Activated CD4-positive, CD25-positive, alpha-beta regulatory T cell treated with anti-CD3 and anti-CD28 coated beads, Interleukin-2, amount 50 U/mL, for 16 hours (primary cell): ENCODE measurements at regions not wholly inside any gene's neighbourhood (a gene's known extent, or its start where the extent isn't known, plus 50 kb on each side); places are given as distances from the start of the nearest gene placed in this dataset.
"Not testable (repeated sequence)": the region's sequence is repeated elsewhere in the genome, so short reads cannot be mapped to it uniquely, and the experiment has no call there.

Experiments
- DNase-seq: peaks from one replicate; pipeline ENCODE4 v3.0.0-alpha.2; 2020; ENCODE audit warnings: low read depth, low spot score

- DNase-seq: no peak
Measured at GRCh38 chr1:199780948-199781670, 246.4 kb upstream of the NR5A2 start.

GRCh38 chr1:199784138-199784895 is 243.2 kb upstream of the NR5A2 start:
- DNase-seq: no peak

- DNase-seq: no peak
Measured at GRCh38 chr1:199786695-199787094, 240.8 kb upstream of the NR5A2 start.

GRCh38 chr1:199789141-199789540 is 238.4 kb upstream of the NR5A2 start:
- DNase-seq: no peak

- no peak for DNase-seq
Measured at GRCh38 chr1:199791495-199791894, 236.0 kb upstream of the NR5A2 start.

GRCh38 chr1:199792874-199793273 is 234.6 kb upstream of the NR5A2 start:
- DNase-seq: no peak

GRCh38 chr1:199794105-199794863 is 233.2 kb upstream of the NR5A2 start:
- no peak for DNase-seq

- DNase-seq: no peak
Measured at GRCh38 chr1:199799116-199799515, 228.4 kb upstream of the NR5A2 start.

- no peak for DNase-seq
Measured at GRCh38 chr1:199804526-199804925, 223.0 kb upstream of the NR5A2 start.

GRCh38 chr1:199808110-199808870 is 219.2 kb upstream of the NR5A2 start:
- no peak for DNase-seq

GRCh38 chr1:199809311-199809710 is 218.2 kb upstream of the NR5A2 start:
- no peak for DNase-seq

GRCh38 chr1:199811163-199811562 is 216.3 kb upstream of the NR5A2 start:
- DNase-seq: no peak

GRCh38 chr1:199813198-199813597 is 214.3 kb upstream of the NR5A2 start:
- DNase-seq: no peak

GRCh38 chr1:199815947-199816346 is 211.6 kb upstream of the NR5A2 start:
- no peak for DNase-seq

- no peak for DNase-seq
Measured at GRCh38 chr1:199817266-199817665, 210.2 kb upstream of the NR5A2 start.

- no peak for DNase-seq
Measured at GRCh38 chr1:199821029-199821779, 206.3 kb upstream of the NR5A2 start.

- DNase-seq: no peak
Measured at GRCh38 chr1:199832451-199832850, 195.1 kb upstream of the NR5A2 start.

GRCh38 chr1:199834711-199835110 is 192.8 kb upstream of the NR5A2 start:
- DNase-seq: no peak

GRCh38 chr1:199836430-199836829 is 191.1 kb upstream of the NR5A2 start:
- DNase-seq: no peak

- no peak for DNase-seq
Measured at GRCh38 chr1:199837321-199837720, 190.2 kb upstream of the NR5A2 start.

GRCh38 chr1:199839608-199840007 is 187.9 kb upstream of the NR5A2 start:
- not testable (repeated sequence) for DNase-seq
